ENCODE measurements at regions not wholly inside any gene's neighbourhood (a gene's known extent, or its start where the extent isn't known, plus 50 kb on each side); places are given as distances from the start of the nearest gene placed in this dataset.

GRCh38 chr5:176711883-176712282 lies 64.6 kb downstream of the TSPAN17 start:
- no peak for DNase-seq

- no peak for DNase-seq
Measured at GRCh38 chr5:176712546-176713304, 65.4 kb downstream of the TSPAN17 start.

- DNase-seq, result no peak
Measured at GRCh38 chr5:176713409-176713808, 66.1 kb downstream of the TSPAN17 start.

- DNase-seq, result peak; percentile 20
Measured at GRCh38 chr5:176714067-176714466, 66.8 kb downstream of the TSPAN17 start.

- DNase-seq, result no peak
Measured at GRCh38 chr5:176716320-176716719, 69.0 kb downstream of the TSPAN17 start.

- no peak for DNase-seq
Measured at GRCh38 chr5:176719113-176719739, 71.9 kb downstream of the TSPAN17 start.

- no peak for DNase-seq
Measured at GRCh38 chr5:176721509-176721908, 74.2 kb downstream of the TSPAN17 start.

- DNase-seq, result no peak
Measured at GRCh38 chr5:176722757-176723156, 75.5 kb downstream of the TSPAN17 start.

- DNase-seq, result peak; percentile 29
Measured at GRCh38 chr5:176723440-176723839, 76.2 kb downstream of the TSPAN17 start.

GRCh38 chr5:176724472-176724871 lies 77.2 kb downstream of the TSPAN17 start:
- no peak for DNase-seq

GRCh38 chr5:176725521-176726280 lies 78.4 kb downstream of the TSPAN17 start:
- no peak for DNase-seq

- DNase-seq, result no peak
Measured at GRCh38 chr5:176726746-176727527, 79.7 kb downstream of the TSPAN17 start.

GRCh38 chr5:176727528-176727900 lies 80.2 kb downstream of the TSPAN17 start:
- DNase-seq, result no peak

GRCh38 chr5:176727983-176728675 lies 80.8 kb downstream of the TSPAN17 start:
- DNase-seq, result no peak

GRCh38 chr5:176728831-176729251 lies 81.5 kb upstream of the UNC5A start:
- no peak for DNase-seq

GRCh38 chr5:176730815-176731475 lies 79.4 kb upstream of the UNC5A start:
- no peak for DNase-seq

- no peak for DNase-seq
Measured at GRCh38 chr5:176731506-176732160, 78.7 kb upstream of the UNC5A start.

- no peak for DNase-seq
Measured at GRCh38 chr5:176732306-176732705, 78.1 kb upstream of the UNC5A start.

GRCh38 chr5:176732736-176733405 lies 77.5 kb upstream of the UNC5A start:
- no peak for DNase-seq

- DNase-seq, result no peak
Measured at GRCh38 chr5:176733406-176734262, 76.7 kb upstream of the UNC5A start.
